HG02678 (cell line): ENCODE measurements at regions not wholly inside any gene's neighbourhood (a gene's known extent, or its start where the extent isn't known, plus 50 kb on each side); places are given as distances from the start of the nearest gene placed in this dataset.
"Not testable (repeated sequence)": the region's sequence is repeated elsewhere in the genome, so short reads cannot be mapped to it uniquely, and the experiment has no call there.

ENCODE experiments used
- ATAC-seq: cut with Tn5 transposase; IDR thresholded peaks from one replicate; pipeline ENCODE4 v1.9.1; 2021; ENCODE audit warnings: mild to moderate bottlenecking, moderate library complexity; ENCODE audit not compliant: unreplicated experiment

- ATAC-seq, result no peak
These were observed 175.3 kb downstream of the MBL2 start for GRCh38 chr10:52597189-52597863.

GRCh38 chr10:52598936-52599335 lies 173.6 kb downstream of the MBL2 start:
- no peak for ATAC-seq

- no peak for ATAC-seq
These were observed 172.9 kb downstream of the MBL2 start for GRCh38 chr10:52599551-52600200.

- ATAC-seq, result not testable (repeated sequence)
These were observed 168.5 kb downstream of the MBL2 start for GRCh38 chr10:52604131-52604530.

- no peak for ATAC-seq
These were observed 163.5 kb downstream of the MBL2 start for GRCh38 chr10:52609071-52609470.

DNA sequence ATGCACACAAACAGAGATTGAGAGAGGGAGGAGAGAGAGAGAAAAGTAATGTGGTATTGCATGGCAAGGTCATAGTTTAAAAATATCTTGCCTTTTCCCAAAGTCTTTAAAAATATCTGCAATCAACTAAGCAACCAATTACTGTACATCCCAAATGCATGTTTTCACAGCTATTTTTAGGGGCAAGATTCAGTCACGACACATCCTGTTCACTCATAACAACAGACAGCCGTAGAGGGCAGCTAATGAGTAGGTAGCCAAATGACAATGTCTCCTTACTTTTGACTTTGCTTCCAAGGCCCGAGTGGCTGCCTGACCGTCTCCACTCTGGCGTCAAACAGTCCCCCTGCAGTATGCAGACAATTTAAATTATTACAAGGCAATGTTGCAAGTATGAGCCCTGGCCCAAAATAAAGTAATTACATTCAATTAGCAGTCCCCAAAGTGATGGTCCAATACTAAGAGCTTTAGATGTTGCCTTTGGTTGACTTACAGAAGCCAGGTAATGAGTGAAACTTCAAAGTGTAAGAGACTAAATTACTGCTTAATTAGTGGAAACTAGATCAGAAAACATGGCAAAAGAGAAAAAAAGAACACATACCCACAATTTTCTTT lies 162.9 kb downstream of the MBL2 start:
- no peak for ATAC-seq

- no peak for ATAC-seq
These were observed 157.3 kb downstream of the MBL2 start for GRCh38 chr10:52615331-52615730.

DNA sequence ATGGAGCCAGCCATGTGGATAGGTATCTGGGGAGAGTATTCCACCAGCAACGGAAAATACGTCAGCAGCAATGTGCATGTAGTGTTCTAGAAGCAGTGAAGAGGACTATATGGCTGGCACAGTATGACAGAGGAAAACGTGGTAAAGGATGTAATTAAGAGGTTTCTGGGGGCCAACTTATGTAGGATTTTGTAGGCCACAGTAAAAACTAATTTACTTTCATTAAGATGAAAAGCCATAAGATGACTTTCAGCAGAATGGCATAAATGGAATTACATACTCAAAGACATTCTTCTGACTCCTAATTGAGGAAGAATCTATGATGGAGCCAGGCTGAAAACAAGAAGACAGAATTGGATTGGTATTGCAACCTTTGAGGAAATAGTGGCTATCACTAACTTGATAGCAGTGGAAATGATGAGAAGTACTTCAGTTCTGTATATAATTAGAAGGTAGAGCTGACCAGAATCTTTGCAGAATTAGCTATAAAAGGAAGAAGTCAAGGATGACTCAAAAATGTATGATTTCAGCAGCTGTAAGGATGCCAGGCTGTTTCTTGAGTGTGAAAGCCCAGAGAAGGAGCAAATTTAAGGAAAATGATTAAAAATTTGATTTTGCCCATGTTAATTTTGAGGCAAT lies 156.7 kb downstream of the MBL2 start:
- no peak for ATAC-seq

DNA sequence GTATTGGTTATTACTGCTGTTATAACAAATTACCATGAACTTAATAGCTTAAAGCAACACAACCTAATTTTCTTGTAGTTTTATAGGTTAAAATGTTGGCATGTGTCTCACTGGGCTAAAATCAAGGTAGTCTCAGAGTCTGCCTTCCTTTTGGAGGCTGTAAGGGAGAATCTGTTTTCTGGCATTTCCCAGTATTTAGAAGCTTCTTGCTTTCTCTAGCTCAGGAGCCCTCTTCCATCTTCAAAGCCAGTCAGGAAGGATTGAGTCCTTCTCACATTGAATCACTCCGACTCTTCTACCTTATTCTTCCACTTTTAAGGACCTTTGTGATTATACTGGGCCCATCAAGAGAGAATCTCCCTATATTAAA lies 156.2 kb downstream of the MBL2 start:
- no peak for ATAC-seq

- ATAC-seq, result no peak
These were observed 155.2 kb downstream of the MBL2 start for GRCh38 chr10:52617346-52617745.

DNA sequence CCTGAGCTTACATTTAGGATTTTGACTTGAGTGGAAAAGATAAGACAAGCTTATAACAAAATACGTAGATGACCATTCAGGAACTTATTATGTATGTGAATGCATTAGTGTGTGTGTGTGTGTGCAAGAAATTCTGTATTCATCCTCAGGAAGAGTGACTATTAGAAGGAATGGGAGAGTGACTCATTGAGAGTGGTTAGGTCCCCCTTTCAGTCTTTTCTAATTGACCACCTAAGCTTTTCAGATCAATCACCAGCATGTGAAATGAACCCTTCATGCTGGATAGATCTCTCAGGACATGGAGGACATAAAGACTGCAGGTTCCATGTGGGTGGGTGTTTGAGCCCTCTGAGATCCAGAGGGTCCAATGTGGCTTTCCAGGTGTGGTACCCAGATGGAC lies 153.5 kb downstream of the MBL2 start:
- no peak for ATAC-seq

DNA sequence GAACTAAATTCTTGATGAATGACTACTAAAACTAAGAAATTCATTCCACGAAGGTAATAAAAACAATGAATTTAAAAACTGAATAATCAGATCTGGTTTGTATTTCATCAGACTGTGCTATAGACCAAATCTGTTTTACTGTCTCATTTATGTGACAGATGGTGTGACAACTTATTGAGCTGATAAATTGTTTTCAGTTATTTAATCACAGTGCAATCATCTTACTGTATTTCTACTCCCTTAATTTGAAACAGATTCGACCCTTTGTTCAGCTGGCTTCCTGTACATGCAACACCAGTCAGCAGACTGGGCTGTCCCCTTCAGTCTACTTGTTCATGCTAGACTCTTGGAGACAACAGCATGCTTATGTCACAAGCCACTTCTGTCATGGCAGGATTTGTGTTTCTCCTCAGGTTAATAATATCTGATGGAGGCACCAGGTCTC lies 150.9 kb downstream of the MBL2 start:
- ATAC-seq, result no peak

DNA sequence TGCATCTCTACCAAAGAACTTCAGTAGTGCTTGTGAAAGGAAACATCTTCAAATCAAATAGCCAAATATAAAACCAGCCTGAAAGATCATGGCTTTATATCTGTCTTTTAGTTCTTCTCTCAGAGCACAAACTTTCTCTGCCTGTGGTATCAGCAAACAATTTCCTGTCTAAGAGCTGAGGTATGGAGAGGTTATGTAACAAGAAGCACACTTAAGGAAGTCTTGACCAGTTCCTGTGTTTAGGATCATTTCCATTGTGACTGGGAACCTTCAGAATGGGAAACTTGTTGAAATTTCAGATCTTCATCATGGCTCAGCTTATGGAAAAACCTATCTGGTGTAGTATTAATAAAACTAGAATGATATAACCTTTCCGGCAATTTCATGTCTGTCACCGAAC lies 148.8 kb downstream of the MBL2 start:
- ATAC-seq, result no peak

DNA sequence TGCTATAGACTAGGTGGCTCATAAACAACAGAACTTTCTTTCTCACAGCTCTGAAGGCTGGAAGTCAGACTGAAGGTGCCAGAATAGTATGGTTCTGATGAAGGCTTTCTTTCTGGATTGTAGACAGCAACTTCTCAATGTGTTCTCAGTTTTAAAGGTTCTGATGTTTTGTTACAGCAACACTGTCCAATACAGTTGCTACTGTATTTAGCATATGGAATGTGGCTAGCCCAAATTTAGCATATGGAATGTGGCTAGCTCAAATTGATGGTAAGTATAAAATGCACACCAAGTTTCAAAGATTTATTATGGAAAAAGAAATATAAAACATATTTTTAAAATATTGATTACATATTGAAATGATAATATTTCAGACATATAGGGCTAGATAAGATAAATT lies 145.3 kb downstream of the MBL2 start:
- no peak for ATAC-seq

DNA sequence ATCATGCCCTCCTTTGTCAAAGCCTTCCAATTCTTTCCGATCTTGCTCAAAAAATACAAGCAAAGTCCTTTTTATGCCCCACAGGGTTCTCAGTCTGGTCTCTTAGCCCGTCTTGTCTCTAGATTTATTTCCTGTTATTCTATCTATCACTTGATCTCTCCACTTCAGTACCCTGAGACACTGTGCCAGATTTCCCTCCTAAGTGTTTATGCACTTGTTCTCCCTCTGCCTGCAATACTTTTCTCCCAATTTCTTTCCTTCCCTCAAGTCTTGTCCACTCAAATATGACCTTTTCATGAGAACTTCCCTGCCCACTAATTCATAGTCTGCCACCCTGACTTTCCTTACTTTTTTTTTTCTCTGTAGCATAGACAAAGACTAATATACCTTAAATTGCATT lies 141.4 kb downstream of the MBL2 start:
- no peak for ATAC-seq

GRCh38 chr10:52631648-52632047 lies 140.9 kb downstream of the MBL2 start:
- no peak for ATAC-seq

DNA sequence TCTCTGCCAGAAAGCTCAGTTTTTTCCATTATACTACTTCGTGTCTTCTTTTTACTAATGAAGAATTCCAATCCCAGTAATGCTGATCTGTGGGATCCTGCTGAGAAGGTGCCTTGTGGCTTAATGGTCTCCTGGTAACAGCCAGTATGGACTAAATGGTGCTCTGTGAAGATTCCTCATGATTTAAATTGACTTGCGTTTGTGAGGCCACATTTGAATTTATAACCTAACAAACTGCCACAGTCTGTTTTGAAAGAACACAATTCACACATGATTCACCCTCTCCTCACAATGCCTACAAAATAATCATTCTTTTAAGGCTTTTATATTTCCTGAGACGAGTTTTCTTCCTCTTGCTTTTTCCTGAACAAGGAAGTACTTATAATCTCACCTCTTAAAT lies 140.0 kb downstream of the MBL2 start:
- no peak for ATAC-seq

DNA sequence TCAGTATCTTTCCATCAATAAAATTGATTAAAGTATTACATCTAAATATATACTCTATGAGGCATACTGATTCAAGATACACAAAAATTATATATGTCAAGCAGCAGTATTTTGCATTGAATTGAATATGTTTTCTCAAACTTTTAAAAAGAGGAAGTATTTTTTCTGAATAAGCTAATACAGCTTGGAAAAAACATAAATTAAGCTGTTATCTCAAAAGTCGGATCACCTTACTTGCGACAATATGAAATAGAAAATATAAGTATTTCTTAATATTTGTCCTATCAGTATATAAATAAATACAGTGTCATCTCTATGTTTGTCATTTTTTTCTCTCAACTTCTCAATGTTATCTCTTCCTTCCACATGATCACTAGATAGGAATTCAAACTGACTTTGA lies 139.3 kb downstream of the MBL2 start:
- no peak for ATAC-seq

DNA sequence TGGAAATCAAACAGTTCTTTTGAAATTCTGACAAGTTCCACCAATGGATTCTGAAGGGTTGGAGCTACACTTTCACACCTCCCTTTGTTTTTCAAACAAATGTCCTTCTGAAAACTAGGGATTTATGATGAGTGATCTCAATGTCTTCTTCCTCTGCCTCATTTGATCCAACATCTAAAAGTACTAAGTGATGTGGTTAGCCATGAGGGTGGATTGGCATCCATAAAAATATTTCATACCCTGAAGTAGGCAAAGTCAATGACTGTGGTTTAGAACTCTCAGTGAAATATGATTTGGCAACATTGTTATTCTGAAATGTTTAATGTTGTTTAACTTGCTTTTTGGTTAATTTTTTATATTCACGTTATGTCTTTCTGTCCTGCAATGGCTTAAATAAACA lies 136.9 kb downstream of the MBL2 start:
- no peak for ATAC-seq

- ATAC-seq, result no peak
These were observed 135.7 kb downstream of the MBL2 start for GRCh38 chr10:52636874-52637273.

- no peak for ATAC-seq
These were observed 135.0 kb downstream of the MBL2 start for GRCh38 chr10:52637592-52637991.

DNA sequence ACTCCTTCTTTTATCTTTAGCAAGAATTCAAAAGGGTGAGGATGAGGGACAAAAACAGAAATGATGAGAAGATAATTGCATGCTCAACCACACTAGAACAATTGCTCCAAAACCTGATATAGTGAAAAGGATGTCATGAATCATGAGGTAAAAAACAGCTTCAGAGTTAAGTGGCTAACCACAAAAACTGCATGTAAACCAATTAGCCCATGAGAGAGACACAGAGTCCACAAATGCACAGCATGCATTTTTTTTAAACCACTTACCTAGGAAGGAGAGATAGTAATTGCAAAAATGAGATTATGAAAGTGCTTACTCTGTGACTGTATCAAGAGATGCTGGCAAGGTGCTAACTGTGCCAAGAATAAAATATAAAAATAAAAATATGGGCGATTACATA lies 132.9 kb downstream of the MBL2 start:
- ATAC-seq, result no peak
